Loucy (cell line): ENCODE measurements at regions not wholly inside any gene's neighbourhood (a gene's known extent, or its start where the extent isn't known, plus 50 kb on each side); places are given as distances from the start of the nearest gene placed in this dataset.

Experiments used
- H2AFZ ChIP-seq: fragments of 200-600 bp; sonication (generic); 2 replicates; pipeline ENCODE4 v1.6.0; 2016; ENCODE audit warnings: antibody characterized with exemption, mild to moderate bottlenecking, low read length, moderate library complexity
- H3F3A ChIP-seq: fragments of 200-600 bp; 2 replicates; pipeline ENCODE4 v1.6.0; 2016; ENCODE audit warnings: antibody characterized with exemption, low read depth, mild to moderate bottlenecking
- H3K27me3 ChIP-seq: fragments of 200-600 bp; sonication (generic); 2 replicates; pipeline ENCODE4 v1.6.1; 2014; ENCODE audit warnings: low read length, mild to moderate bottlenecking; ENCODE audit not compliant: insufficient read depth, poor library complexity, severe bottlenecking
- H3K36me3 ChIP-seq: fragments of 200-600 bp; sonication (generic); 2 replicates; pipeline ENCODE4 v1.6.1; 2016; ENCODE audit warnings: low read length; ENCODE audit not compliant: insufficient read depth
- H3K4me1 ChIP-seq: fragments of 200-600 bp; sonication (generic); 2 replicates; pipeline ENCODE4 v1.5.1; 2014; ENCODE audit warnings: low read length, mild to moderate bottlenecking; ENCODE audit not compliant: insufficient read depth, poor library complexity, severe bottlenecking
- H3K4me2 ChIP-seq: fragments of 200-600 bp; sonication (generic); 2 replicates; pipeline ENCODE4 v1.6.0; 2014; ENCODE audit warnings: antibody characterized with exemption, low read length, low read depth, mild to moderate bottlenecking; ENCODE audit not compliant: poor library complexity, severe bottlenecking
- H3K4me3 ChIP-seq: fragments of 200-600 bp; sonication (generic); 2 replicates; pipeline ENCODE4 v1.5.1; 2014; ENCODE audit warnings: low read length, mild to moderate bottlenecking, mixed read lengths; ENCODE audit not compliant: poor library complexity, severe bottlenecking
- H3K79me2 ChIP-seq: fragments of 200-600 bp; sonication (generic); 2 replicates; pipeline ENCODE4 v1.6.1; 2014; ENCODE audit warnings: low read length; ENCODE audit not compliant: insufficient read depth
- H3K9ac ChIP-seq: fragments of 200-600 bp; sonication (generic); 2 replicates; pipeline ENCODE4 v1.6.0; 2014; ENCODE audit warnings: mild to moderate bottlenecking, low read depth, low read length, moderate library complexity; ENCODE audit not compliant: poor library complexity, severe bottlenecking
- H3K9me2 ChIP-seq: fragments of 200-600 bp; sonication (generic); replicated peaks from 2 replicates; pipeline ENCODE4 v1.6.1; 2016; ENCODE audit warnings: low read depth, low read length, mixed read lengths
- H3K9me3 ChIP-seq: fragments of 200-600 bp; sonication (generic); 2 replicates; pipeline ENCODE4 v1.6.1; 2014; ENCODE audit warnings: mild to moderate bottlenecking, antibody characterized with exemption, low read length, low read depth; ENCODE audit not compliant: insufficient read depth
- H4K20me1 ChIP-seq: fragments of 200-600 bp; sonication (generic); 2 replicates; pipeline ENCODE4 v1.6.0; 2014; ENCODE audit warnings: antibody characterized with exemption, low read length, mild to moderate bottlenecking; ENCODE audit not compliant: insufficient read depth, poor library complexity, severe bottlenecking
- CTCF ChIP-seq: fragments of 200-600 bp; sonication (generic); conservative IDR thresholded peaks from 2 replicates; pipeline ENCODE4 v1.5.1; 2014; ENCODE audit warnings: mild to moderate bottlenecking, antibody characterized with exemption, low read length
- EZH2phosphoT487 ChIP-seq: fragments of 200-600 bp; IDR thresholded peaks from 2 replicates; pipeline ENCODE4 v1.6.1; 2018; ENCODE audit warnings: antibody characterized with exemption, mild to moderate bottlenecking, moderate library complexity, borderline replicate concordance

- H2AFZ ChIP-seq: no peak overlapping the region
- H3K4me1 ChIP-seq: no peaks in the 10 kb centered on the region
- no peaks in the 10 kb centered on the region for H3F3A ChIP-seq
- H3K9me2 ChIP-seq: no peaks in the 10 kb centered on the region
- no peak overlapping the region for H3K4me3 ChIP-seq
- H3K36me3 ChIP-seq: no peaks in the 10 kb centered on the region
- H3K79me2 ChIP-seq: no peaks in the 10 kb centered on the region
- no peaks in the 10 kb centered on the region for H3K27me3 ChIP-seq
- H3K4me2 ChIP-seq: no peak overlapping the region
- H3K9me3 ChIP-seq: no peaks in the 10 kb centered on the region
- no peaks in the 10 kb centered on the region for H4K20me1 ChIP-seq
- no peak for TF ChIP-seq EZH2phosphoT487
- TF ChIP-seq CTCF: no peak
- H3K9ac ChIP-seq: no peak overlapping the region
Measured at GRCh38 chr6:9455864-9456658, 958.8 kb downstream of the TFAP2A start.

DNA sequence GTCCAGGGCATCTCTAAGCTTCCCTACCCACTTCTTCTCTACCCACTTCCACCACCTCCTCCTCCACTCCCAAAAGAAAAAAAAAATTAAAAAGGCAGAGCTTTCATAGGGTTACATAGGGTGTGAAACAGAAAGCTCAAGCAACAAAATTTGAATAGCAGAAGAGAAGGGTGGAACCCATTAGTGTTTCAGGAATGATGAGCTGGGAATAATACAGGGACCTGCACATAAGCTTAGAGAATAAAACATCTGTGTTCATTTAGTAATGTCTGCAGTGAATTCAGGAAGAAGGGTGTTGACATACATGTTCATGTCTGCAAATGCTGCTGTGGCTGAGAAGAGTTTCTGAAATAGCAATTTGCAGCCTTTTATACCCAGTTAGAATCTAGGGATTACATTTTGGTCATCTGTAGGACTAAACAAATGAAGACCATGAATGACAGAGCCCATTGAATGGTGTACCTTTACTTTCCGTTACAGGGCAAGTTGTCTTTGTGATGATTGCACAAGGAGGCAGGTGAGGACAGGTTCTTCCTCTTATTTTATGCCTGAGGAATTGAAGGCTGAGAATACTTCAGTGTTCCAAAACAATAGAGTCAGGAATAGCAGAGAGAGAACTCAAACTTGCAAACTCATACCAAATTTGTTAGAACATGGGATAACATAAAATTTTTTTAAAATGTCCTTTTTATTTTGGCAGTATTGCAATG lies 975.1 kb downstream of the TFAP2A start:
- H3K79me2 ChIP-seq: no peaks in the 10 kb centered on the region
- H4K20me1 ChIP-seq: no peaks in the 10 kb centered on the region
- H3K4me2 ChIP-seq: no peak overlapping the region
- H3K9ac ChIP-seq: no peak overlapping the region
- no peaks in the 10 kb centered on the region for H3K9me2 ChIP-seq
- TF ChIP-seq EZH2phosphoT487 (no peak), CTCF (no peak)
- H3K4me3 ChIP-seq: no peak overlapping the region
- no peaks in the 10 kb centered on the region for H3K9me3 ChIP-seq
- no peak overlapping the region for H2AFZ ChIP-seq
- H3K36me3 ChIP-seq: no peaks in the 10 kb centered on the region
- H3K27me3 ChIP-seq: no peaks in the 10 kb centered on the region
- H3F3A ChIP-seq: no peaks in the 10 kb centered on the region
- no peaks in the 10 kb centered on the region for H3K4me1 ChIP-seq

- Histone ChIP-seq H3K36me3 (no peaks in the 10 kb centered on the region), H3K9me2 (no peaks in the 10 kb centered on the region), H3K4me3 (no peak overlapping the region), H2AFZ (no peak overlapping the region), H3K9me3 (no peaks in the 10 kb centered on the region), H3K4me1 (no peaks in the 10 kb centered on the region), H3F3A (no peaks in the 10 kb centered on the region), H3K79me2 (no peaks in the 10 kb centered on the region), H4K20me1 (no peaks in the 10 kb centered on the region), H3K9ac (no peak overlapping the region), H3K4me2 (no peak overlapping the region), H3K27me3 (no peaks in the 10 kb centered on the region)
- no peak for TF ChIP-seq CTCF
Measured at GRCh38 chr6:9437836-9438235, 977.0 kb downstream of the TFAP2A start.
